ENCODE measurements at regions not wholly inside any gene's neighbourhood (a gene's known extent, or its start where the extent isn't known, plus 50 kb on each side); places are given as distances from the start of the nearest gene placed in this dataset.

GRCh38 chr1:244276646-244277045, 175.1 kb downstream of the ADSS2 start:
- no peaks in the 10 kb centered on the region for H3K36me3 ChIP-seq (ENCODE audit: control insufficient read depth, insufficient read depth, low read length)
- H3K27ac ChIP-seq (ENCODE audit: low read length), result no peak overlapping the region
- TF ChIP-seq POLR2AphosphoS5 (IDR thresholded peaks at IDR 0.05; ENCODE audit: low read depth, low read length) (no peak), REST (IDR thresholded peaks at IDR 0.05; ENCODE audit: insufficient read depth in 1 of 2, low read depth in 2 of 2, low read length in 1 of 2) (no peak), CTCF (IDR thresholded peaks at IDR 0.05) (no peak), TCF7L2 (IDR thresholded peaks at IDR 0.05; ENCODE audit: low read depth, low read length) (no peak)
- in situ Hi-C loops (cut with HindIII; ENCODE audit: low pct_unique_long_range_greater_than_20kb, low sequenced_read_pairs), result no loop called here
- H3K4me1 ChIP-seq (ENCODE audit: control insufficient read depth, insufficient read depth, low read length), result no peaks in the 10 kb centered on the region
- ChIA-PET POLR2A (no interaction called here), CTCF (no interaction called here)
- DNase-seq (ENCODE audit: low read depth, low spot score), result no peak
- H3K4me3 ChIP-seq (ENCODE audit: low read depth in 2 of 2, low read length in 2 of 2), result no peak overlapping the region
- H3K27me3 ChIP-seq (ENCODE audit: control insufficient read depth, insufficient read depth, low read length), result no peaks in the 10 kb centered on the region
- no TSS peak for BruUV-seq (replicated peaks)
- 0 out of 2 replicates have a peak, but pooled peaks have one; percentile 27 for ATAC-seq
- no peaks in the 10 kb centered on the region for H3K9me3 ChIP-seq (ENCODE audit: control insufficient read depth, insufficient read depth, low read depth, low read length)
- intact Hi-C loops (cut with micrococcal nuclease; ENCODE audit: unreplicated experiment), result no loop called here

- in situ Hi-C loops (cut with HindIII; ENCODE audit: low pct_unique_long_range_greater_than_20kb, low sequenced_read_pairs) (no loop called here), intact Hi-C loops (cut with micrococcal nuclease; ENCODE audit: unreplicated experiment) (no loop called here)
- Histone ChIP-seq H3K36me3 (ENCODE audit: control insufficient read depth, insufficient read depth, low read length) (no peaks in the 10 kb centered on the region), H3K27me3 (ENCODE audit: control insufficient read depth, insufficient read depth, low read length) (no peaks in the 10 kb centered on the region), H3K4me1 (ENCODE audit: control insufficient read depth, insufficient read depth, low read length) (no peaks in the 10 kb centered on the region), H3K27ac (ENCODE audit: low read length) (no peak overlapping the region), H3K4me3 (ENCODE audit: low read depth in 2 of 2, low read length in 2 of 2) (no peak overlapping the region), H3K9me3 (ENCODE audit: control insufficient read depth, insufficient read depth, low read depth, low read length) (no peaks in the 10 kb centered on the region)
- ChIA-PET POLR2A (no interaction called here), CTCF (interaction anchor here (0.5 to 1.0 kb wide), 2 partner anchors 19 to 483 kb away, joined by 3 to 7 read pairs; no protein-coding TSS in a partner anchor)
- no peak for TF ChIP-seq TCF7L2 (IDR thresholded peaks at IDR 0.05; ENCODE audit: low read depth, low read length)
- TF ChIP-seq CTCF (IDR thresholded peaks at IDR 0.05), result no peak
- no peak for TF ChIP-seq SIN3A (IDR thresholded peaks at IDR 0.05; ENCODE audit: borderline replicate concordance, insufficient read depth, low read depth, low read length)
- TF ChIP-seq REST (IDR thresholded peaks at IDR 0.05; ENCODE audit: insufficient read depth in 1 of 2, low read depth in 2 of 2, low read length in 1 of 2), result no peak
- TF ChIP-seq POLR2AphosphoS5 (IDR thresholded peaks at IDR 0.05; ENCODE audit: low read depth, low read length), result no peak
- no peak for ATAC-seq
- BruUV-seq (replicated peaks), result no TSS peak
- no peak for DNase-seq (ENCODE audit: low read depth, low spot score)
These were observed 171.5 kb downstream of the ADSS2 start for GRCh38 chr1:244280201-244280600.

All from Panc1 (cell line).